WTC11 (cell line): ENCODE measurements at regions not wholly inside any gene's neighbourhood (a gene's known extent, or its start where the extent isn't known, plus 50 kb on each side); places are given as distances from the start of the nearest gene placed in this dataset.

Experiments
- ATF1 ChIP-seq: sonication (generic); formaldehyde crosslinking; IDR thresholded peaks from 2 replicates; pipeline ENCODE4 v1.8.1; 2023; ENCODE audit warnings: mild to moderate bottlenecking, moderate library complexity, missing genetic modification reagents
- CBFB ChIP-seq: sonication (generic); formaldehyde crosslinking; IDR thresholded peaks from 2 replicates; pipeline ENCODE4 v1.8.1; 2022; ENCODE audit warnings: mild to moderate bottlenecking, low read depth, missing genetic modification reagents
- FOXJ3 ChIP-seq: sonication (generic); formaldehyde crosslinking; IDR thresholded peaks from 2 replicates; pipeline ENCODE4 v1.9.0; 2021; ENCODE audit warnings: missing genetic modification reagents, mild to moderate bottlenecking, borderline replicate concordance
- MXD4 ChIP-seq: fragments of 250-450 bp; sonication (Bioruptor Pico); IDR thresholded peaks from 2 replicates; pipeline ENCODE4 v1.8.0; 2021; ENCODE audit warnings: mild to moderate bottlenecking, moderate library complexity, borderline replicate concordance
- NR2C2 ChIP-seq: sonication (generic); formaldehyde crosslinking; IDR thresholded peaks from 2 replicates; pipeline ENCODE4 v1.8.0; 2022; ENCODE audit warnings: mild to moderate bottlenecking, missing genetic modification reagents
- SMAD4 ChIP-seq: sonication (generic); formaldehyde crosslinking; IDR thresholded peaks from 2 replicates; pipeline ENCODE4 v1.8.0; 2022; ENCODE audit warnings: mild to moderate bottlenecking, missing genetic modification reagents
- TP53 ChIP-seq: sonication (generic); formaldehyde crosslinking; IDR thresholded peaks from 2 replicates; pipeline ENCODE4 v1.8.1; 2023; ENCODE audit warnings: mild to moderate bottlenecking, missing genetic modification reagents

GRCh38 chr18:42527766-42528165 lies 572.7 kb downstream of the PIK3C3 start:
- TF ChIP-seq ATF1 (CRISPR knock-in tag) (no peak), CBFB (CRISPR knock-in tag) (no peak), MXD4 (CRISPR knock-in tag) (no peak), SMAD4 (CRISPR knock-in tag) (no peak), TP53 (CRISPR knock-in tag) (no peak), FOXJ3 (CRISPR knock-in tag) (no peak), NR2C2 (CRISPR knock-in tag) (no peak)
